K562 (cell line): ENCODE measurements at regions not wholly inside any gene's neighbourhood (a gene's known extent, or its start where the extent isn't known, plus 50 kb on each side); places are given as distances from the start of the nearest gene placed in this dataset.

Experiments used
- ATAC-seq: fragments of 200-7000 bp; cut with Tn5 transposase; 3 replicates; pipeline ENCODE4 v1.9.1; 2020; ENCODE audit warnings: moderate library complexity
- BruUV-seq: library from RNA; stranded (reverse); fragments of 400-500 nt; replicated peaks from 2 replicates; lab custom pipeline; 2021; lab: Mats Ljungman, UMichigan
- CTCF ChIA-PET: fragments of 300-600 bp; formaldehyde crosslinking; extraction: SDS; loops from one replicate; lab custom pipeline; 2021; ENCODE audit warnings: low intra/inter-chr PET ratio; lab: Yijun Ruan, JAX
- POLR2A ChIA-PET: fragments of 300-600, 350-650 bp; sonication (Branson Sonifier 250); formaldehyde crosslinking; extraction: SDS; loops from one replicate; lab custom pipeline; 2021; ENCODE audit warnings: antibody characterized with exemption, inconsistent platforms; lab: Yijun Ruan, JAX
- DNase-seq, 4 experiments: peaks; one replicate each; pipeline versions ENCODE4 v3.0.0 to v3.0.0-alpha.2; 2011 to 2018; ENCODE audit warnings: low spot score in 3 of 4, mixed read lengths in 3 of 4; ENCODE audit errors: extremely low read depth in 1 of 4
- FAIRE-seq: peaks from 2 replicates; lab custom pipeline; 2011; peaks lifted over from hg19 to GRCh38; lab: Jason Lieb, UNC
- H2AFZ ChIP-seq: 2 replicates; pipeline ENCODE4 v1.6.0; 2011; ENCODE audit warnings: low read depth, low read length, control low read depth, inconsistent platforms
- H3K27ac ChIP-seq: fragments of 200-600 bp; 3 replicates; pipeline ENCODE4 v1.8.0; 2011; ENCODE audit warnings: low read depth, mild to moderate bottlenecking, control low read depth, inconsistent platforms, low read length, moderate library complexity, mixed read lengths; ENCODE audit errors: extremely low read depth
- H3K27me3 ChIP-seq, 2 experiments: fragments of 300-600 bp in 1 of 2; 2 replicates in 1 of 2; 3 replicates in 1 of 2; pipeline versions ENCODE4 v1.6.0 to v1.8.0; 2011; ENCODE audit warnings: inconsistent platforms in 2 of 2, low read length in 2 of 2, mild to moderate bottlenecking in 1 of 2, mixed read lengths in 1 of 2, moderate library complexity in 1 of 2; ENCODE audit not compliant: control insufficient read depth in 2 of 2, insufficient read depth in 2 of 2
- H3K36me3 ChIP-seq: fragments of 300-600 bp; 3 replicates; pipeline ENCODE4 v1.8.0; 2011; ENCODE audit warnings: mild to moderate bottlenecking, low read length, inconsistent platforms; ENCODE audit not compliant: control insufficient read depth, insufficient read depth
- H3K4me1 ChIP-seq, 2 experiments: fragments of 200-600 bp in 1 of 2; replicated peaks in 1 of 2; 2 replicates in 1 of 2; 3 replicates in 1 of 2; pipeline versions ENCODE4 v1.5.1 to v1.8.0; 2011; ENCODE audit warnings: inconsistent platforms in 2 of 2, low read length in 2 of 2, mild to moderate bottlenecking in 1 of 2, mixed read lengths in 1 of 2, moderate library complexity in 1 of 2; ENCODE audit not compliant: control insufficient read depth in 2 of 2, insufficient read depth in 2 of 2
- H3K4me2 ChIP-seq: 2 replicates; pipeline ENCODE4 v1.6.1; 2011; ENCODE audit warnings: low read length, control low read depth, inconsistent platforms, mixed read lengths; ENCODE audit not compliant: insufficient read depth
- H3K4me3 ChIP-seq: fragments of 200-600 bp; sonication (generic), shearing (Covaris generic); 2 replicates; pipeline ENCODE4 v1.5.1; 2016; ENCODE audit warnings: control low read depth, inconsistent platforms
- H3K79me2 ChIP-seq: fragments of 200-600 bp; 3 replicates; pipeline ENCODE4 v1.8.0; 2011; ENCODE audit warnings: low read length, inconsistent platforms; ENCODE audit not compliant: control insufficient read depth, insufficient read depth
- H3K9ac ChIP-seq, 2 experiments: 2 replicates each; pipeline versions ENCODE4 v1.6.0 to v1.6.1; 2011; ENCODE audit warnings: low read depth in 2 of 2, low read length in 2 of 2, control low read depth in 1 of 2, inconsistent platforms in 1 of 2, mild to moderate bottlenecking in 1 of 2, mixed read lengths in 1 of 2; ENCODE audit not compliant: insufficient read depth in 1 of 2
- H3K9me1 ChIP-seq: one replicate; pipeline ENCODE4 v1.6.0; 2011; ENCODE audit warnings: inconsistent platforms, mild to moderate bottlenecking, low read length, moderate library complexity; ENCODE audit not compliant: control insufficient read depth, insufficient read depth
- H3K9me3 ChIP-seq: replicated peaks from 2 replicates; pipeline ENCODE4 v1.5.1; 2011; ENCODE audit warnings: low read depth, low read length, inconsistent platforms; ENCODE audit not compliant: control insufficient read depth, insufficient read depth
- H4K20me1 ChIP-seq: replicated peaks from 2 replicates; pipeline ENCODE4 v1.6.1; 2011; ENCODE audit warnings: low read length, inconsistent platforms, mixed read lengths; ENCODE audit not compliant: control insufficient read depth, insufficient read depth
- MED1 ChIP-seq: sonication (generic); formaldehyde crosslinking; IDR thresholded peaks from 2 replicates; pipeline ENCODE4 v1.8.1; 2023; ENCODE audit warnings: missing genetic modification reagents, borderline replicate concordance
- NUFIP1 ChIP-seq: fragments of 450-650 bp; IDR thresholded peaks from 2 replicates; pipeline ENCODE4 v1.6.1; 2018; ENCODE audit not compliant: partially characterized antibody
- SIN3B ChIP-seq: fragments of 450-650 bp; IDR thresholded peaks from 2 replicates; pipeline ENCODE4 v1.6.1; 2017; ENCODE audit warnings: low read depth, mild to moderate bottlenecking, moderate library complexity
- ZNF239 ChIP-seq: fragments of 250-450 bp; sonication (Bioruptor Pico); IDR thresholded peaks from 2 replicates; pipeline ENCODE4 v1.4.0; 2020; ENCODE audit warnings: mild to moderate bottlenecking
- WGBS: fragments of 100-300 bp; shearing (Covaris generic); methylation state at CpG from one replicate; pipeline ENCODE4 v1.1.6; 2016; ENCODE audit warnings: low coverage, mixed read lengths; ENCODE audit not compliant: insufficient coverage; ENCODE audit errors: missing lambda C conversion rate; 5-methylcytosine and 5-hydroxymethylcytosine counted together
- in situ Hi-C: fragments of 300-500 bp; cut with MboI; formaldehyde crosslinking; loops from 4 replicates; pipeline ENCODE4 v1.15.0; 2018; ENCODE audit warnings: inconsistent platforms, mixed read lengths
- intact Hi-C: fragments of 100-400 bp; cut with micrococcal nuclease; formaldehyde crosslinking; loops from 2 replicates; pipeline ENCODE4 v1.14.2; 2022

GRCh38 chr2:114167799-114168198, 274.6 kb upstream of the DPP10 start:
- Histone ChIP-seq H3K79me2 (no peaks in the 10 kb centered on the region), H3K9ac (no peak overlapping the region), H3K27ac (no peak overlapping the region), H3K27me3 (no peaks in the 10 kb centered on the region), H4K20me1 (no peaks in the 10 kb centered on the region), H3K4me1 (no peaks in the 10 kb centered on the region), H3K4me3 (no peak overlapping the region), H2AFZ (no peak overlapping the region), H3K36me3 (no peaks in the 10 kb centered on the region), H3K9me1 (no peaks in the 10 kb centered on the region), H3K4me2 (no peak overlapping the region), H3K9me3 (no peaks in the 10 kb centered on the region)
- ChIA-PET POLR2A (no interaction called here), CTCF (no interaction called here)
- 0% methylated on average over 2 of the region's 2 CpGs for WGBS
- no peak for TF ChIP-seq SIN3B
- in situ Hi-C loops (no loop called here), intact Hi-C loops (no loop called here)
- BruUV-seq = no TSS peak
- no peak for ATAC-seq
- FAIRE-seq = no peak
- no peak for DNase-seq

GRCh38 chr2:114170070-114170469, 272.4 kb upstream of the DPP10 start:
- no peak for TF ChIP-seq NUFIP1
- TF ChIP-seq MED1 (CRISPR knock-in tag) = no peak
- no peak for TF ChIP-seq ZNF239 (CRISPR knock-in tag)
- Histone ChIP-seq H3K27me3 (no peaks in the 10 kb centered on the region), H3K9ac (no peak overlapping the region), H3K4me2 (no peak overlapping the region), H2AFZ (no peak overlapping the region), H3K9me3 (no peaks in the 10 kb centered on the region), H3K27ac (no peak overlapping the region), H3K36me3 (no peaks in the 10 kb centered on the region), H3K4me3 (no peak overlapping the region), H3K9me1 (no peaks in the 10 kb centered on the region), H4K20me1 (no peaks in the 10 kb centered on the region), H3K79me2 (no peaks in the 10 kb centered on the region), H3K4me1 (no peaks in the 10 kb centered on the region)
- in situ Hi-C loops (no loop called here), intact Hi-C loops (no loop called here)
- 0% methylated on average over 1 of the region's 1 CpG for WGBS
- CTCF ChIA-PET = no interaction called here
- DNase-seq = no peak
- no TSS peak for BruUV-seq
- no peak for FAIRE-seq
- POLR2A ChIA-PET = no interaction called here
- no peak for ATAC-seq
